ENCODE measurements at regions not wholly inside any gene's neighbourhood (a gene's known extent, or its start where the extent isn't known, plus 50 kb on each side); places are given as distances from the start of the nearest gene placed in this dataset.

DNA sequence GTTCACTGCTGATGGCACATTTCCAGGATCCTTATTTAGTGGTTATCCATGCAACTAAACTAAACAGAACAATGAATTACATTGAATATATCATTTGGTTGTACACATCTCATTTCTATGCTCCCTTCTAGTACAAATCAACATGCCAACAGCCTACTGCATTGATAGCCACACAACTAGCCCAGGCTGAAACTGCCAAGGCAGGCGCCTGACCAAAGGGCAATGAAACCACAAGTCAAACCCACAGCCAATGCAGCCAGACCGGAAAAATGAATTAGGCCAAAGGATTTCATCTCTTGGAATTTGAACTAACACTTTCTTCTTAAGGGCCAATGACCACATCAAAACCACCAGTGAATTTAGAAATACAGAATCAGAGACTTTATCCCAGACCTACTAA is 196.4 kb downstream of the NOL4 start:
- Histone ChIP-seq H3K9ac (ENCODE audit: low read length) (no peak overlapping the region), H3K4me3 (ENCODE audit: low read length) (no peak overlapping the region), H3K27ac (ENCODE audit: low read length) (no peak overlapping the region), H3K9me3 (ENCODE audit: control insufficient read depth, low read depth, low read length) (no peaks in the 10 kb centered on the region), H3K27me3 (ENCODE audit: control insufficient read depth, insufficient read depth, low read length) (no peaks in the 10 kb centered on the region), H3K4me1 (ENCODE audit: control insufficient read depth, low read depth, low read length) (peaks cover 5% of the 10 kb centered on the region), H3K36me3 (ENCODE audit: control insufficient read depth, low read depth, low read length) (no peaks in the 10 kb centered on the region)

DNA sequence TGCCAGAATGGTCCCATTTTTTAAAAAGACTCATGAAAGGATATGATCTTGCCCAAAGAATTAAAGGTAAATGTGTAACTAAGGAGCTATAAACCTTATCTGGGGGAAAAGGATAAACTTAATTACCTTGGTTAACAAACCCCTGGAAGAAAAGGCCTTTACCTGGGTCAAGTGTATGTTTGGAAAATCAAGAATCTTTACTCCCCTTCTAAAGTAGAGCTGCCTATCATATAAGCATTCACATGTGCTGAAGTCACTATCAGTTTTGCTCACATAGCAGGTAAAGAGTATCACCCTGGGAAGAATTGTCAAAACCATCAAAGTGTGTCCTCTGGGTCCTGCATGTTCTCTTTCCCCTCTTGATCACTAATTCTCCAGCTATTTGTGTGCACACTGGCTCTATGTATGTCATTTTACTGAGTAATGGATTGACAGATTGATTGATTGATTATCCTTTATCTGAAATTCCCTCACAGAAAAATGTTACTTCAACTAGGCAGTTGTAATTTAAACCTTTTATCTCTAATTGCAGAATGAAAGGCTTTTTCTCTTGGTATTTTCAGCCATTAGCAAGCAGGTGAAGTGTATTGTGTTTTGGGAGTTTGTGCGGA is 199.4 kb downstream of the NOL4 start:
- Histone ChIP-seq H3K27ac (ENCODE audit: low read length) (no peak overlapping the region), H3K36me3 (ENCODE audit: control insufficient read depth, low read depth, low read length) (no peaks in the 10 kb centered on the region), H3K9me3 (ENCODE audit: control insufficient read depth, low read depth, low read length) (no peaks in the 10 kb centered on the region), H3K4me3 (ENCODE audit: low read length) (no peak overlapping the region), H3K9ac (ENCODE audit: low read length) (no peak overlapping the region), H3K4me1 (ENCODE audit: control insufficient read depth, low read depth, low read length) (peaks cover 5% of the 10 kb centered on the region), H3K27me3 (ENCODE audit: control insufficient read depth, insufficient read depth, low read length) (no peaks in the 10 kb centered on the region)

DNA sequence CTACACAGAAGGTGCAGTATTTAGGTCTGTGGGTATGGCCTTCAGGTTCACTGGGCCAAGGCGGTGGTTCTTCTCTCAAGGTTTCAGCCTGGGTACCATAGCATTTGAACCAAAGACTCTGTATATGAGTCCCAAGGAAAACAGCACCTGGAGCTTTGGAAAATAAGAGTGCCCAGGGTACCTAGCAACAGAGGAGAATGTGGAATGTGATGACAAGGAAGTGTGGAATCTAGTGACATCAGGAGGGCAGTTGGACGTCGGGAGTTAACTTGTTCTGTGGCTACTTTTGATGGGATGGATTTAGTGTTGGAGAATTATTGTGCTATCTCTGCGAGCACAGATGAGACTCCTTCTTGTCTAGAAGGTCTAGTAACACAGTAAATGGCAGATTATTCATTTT is 201.2 kb downstream of the NOL4 start:
- H3K9ac ChIP-seq (ENCODE audit: low read length), result no peak overlapping the region
- no peak overlapping the region for H3K4me3 ChIP-seq (ENCODE audit: low read length)
- no peaks in the 10 kb centered on the region for H3K36me3 ChIP-seq (ENCODE audit: control insufficient read depth, low read depth, low read length)
- no peaks in the 10 kb centered on the region for H3K9me3 ChIP-seq (ENCODE audit: control insufficient read depth, low read depth, low read length)
- H3K27me3 ChIP-seq (ENCODE audit: control insufficient read depth, insufficient read depth, low read length), result no peaks in the 10 kb centered on the region
- H3K27ac ChIP-seq (ENCODE audit: low read length), result no peak overlapping the region
- H3K4me1 ChIP-seq (ENCODE audit: control insufficient read depth, low read depth, low read length), result peaks cover 5% of the 10 kb centered on the region

DNA sequence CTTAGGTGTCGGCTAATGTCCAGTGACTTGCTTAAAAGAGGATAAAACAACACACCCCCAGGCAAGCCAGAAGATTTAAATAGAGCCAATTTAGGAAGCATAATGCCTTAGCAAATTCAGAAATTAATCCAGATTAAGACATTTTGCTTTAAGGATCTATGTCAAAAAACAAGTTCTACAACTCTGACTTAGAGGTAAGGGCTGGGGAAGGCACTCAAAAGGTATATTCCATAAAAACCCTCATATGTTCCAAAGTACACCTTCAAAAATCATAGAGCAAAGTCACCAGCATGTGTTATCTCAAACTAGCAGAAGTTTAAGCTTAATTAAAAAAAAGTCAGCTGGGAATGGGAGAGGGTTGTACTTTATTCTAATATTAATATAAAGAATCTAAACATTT is 206.4 kb downstream of the NOL4 start:
- Histone ChIP-seq H3K9ac (ENCODE audit: low read length) (no peak overlapping the region), H3K27ac (ENCODE audit: low read length) (no peak overlapping the region), H3K36me3 (ENCODE audit: control insufficient read depth, low read depth, low read length) (no peaks in the 10 kb centered on the region), H3K27me3 (ENCODE audit: control insufficient read depth, insufficient read depth, low read length) (no peaks in the 10 kb centered on the region), H3K4me1 (ENCODE audit: control insufficient read depth, low read depth, low read length) (peaks cover under 1% of the 10 kb centered on the region), H3K9me3 (ENCODE audit: control insufficient read depth, low read depth, low read length) (no peaks in the 10 kb centered on the region), H3K4me3 (ENCODE audit: low read length) (no peak overlapping the region)

DNA sequence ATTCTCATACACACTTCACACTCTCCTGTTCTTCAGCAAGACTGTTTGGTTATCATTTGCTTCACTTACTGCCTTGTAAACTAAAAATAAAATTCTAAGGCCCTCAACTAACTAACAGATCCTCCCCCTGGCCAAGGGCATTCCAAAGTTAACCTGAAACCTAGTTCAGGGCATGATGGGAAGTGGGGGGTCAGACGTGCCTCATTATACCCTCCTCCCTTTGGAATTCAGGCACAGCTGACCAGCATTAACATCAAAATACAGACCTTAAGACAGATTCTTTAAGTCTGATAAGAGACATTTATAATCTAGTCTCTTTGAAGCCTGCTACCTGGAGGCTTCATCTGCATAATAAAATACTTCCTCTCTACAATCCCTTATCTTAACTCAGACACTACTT is 221.0 kb downstream of the NOL4 start:
- no peaks in the 10 kb centered on the region for H3K36me3 ChIP-seq (ENCODE audit: control insufficient read depth, low read depth, low read length)
- no peak overlapping the region for H3K4me3 ChIP-seq (ENCODE audit: low read length)
- H3K27ac ChIP-seq (ENCODE audit: low read length), result no peak overlapping the region
- peaks cover 5% of the 10 kb centered on the region for H3K4me1 ChIP-seq (ENCODE audit: control insufficient read depth, low read depth, low read length)
- no peaks in the 10 kb centered on the region for H3K9me3 ChIP-seq (ENCODE audit: control insufficient read depth, low read depth, low read length)
- no peak overlapping the region for H3K9ac ChIP-seq (ENCODE audit: low read length)
- H3K27me3 ChIP-seq (ENCODE audit: control insufficient read depth, insufficient read depth, low read length), result no peaks in the 10 kb centered on the region

DNA sequence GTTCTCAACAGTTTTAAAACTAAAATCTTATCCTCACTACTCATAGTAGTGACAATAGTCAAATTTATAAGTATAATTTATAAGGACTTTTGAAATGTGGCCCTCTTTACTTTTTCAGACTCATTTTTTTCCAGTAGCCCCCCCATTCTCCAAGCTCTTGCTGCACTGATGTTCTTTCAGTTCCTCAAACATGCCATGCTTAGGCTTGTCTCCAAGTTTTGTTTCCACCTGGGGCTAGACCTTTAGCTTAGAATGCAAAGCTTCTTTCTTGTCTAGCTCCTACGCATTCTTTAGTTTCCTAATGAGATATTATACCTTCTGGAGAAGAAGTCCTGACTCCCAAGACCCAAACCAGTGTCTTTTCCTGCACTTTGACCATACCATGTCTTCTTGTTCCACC is 222.6 kb downstream of the NOL4 start:
- H3K4me1 ChIP-seq (ENCODE audit: control insufficient read depth, low read depth, low read length), result peaks cover 5% of the 10 kb centered on the region
- no peaks in the 10 kb centered on the region for H3K36me3 ChIP-seq (ENCODE audit: control insufficient read depth, low read depth, low read length)
- H3K9me3 ChIP-seq (ENCODE audit: control insufficient read depth, low read depth, low read length), result no peaks in the 10 kb centered on the region
- H3K27ac ChIP-seq (ENCODE audit: low read length), result no peak overlapping the region
- H3K9ac ChIP-seq (ENCODE audit: low read length), result no peak overlapping the region
- H3K4me3 ChIP-seq (ENCODE audit: low read length), result no peak overlapping the region
- no peaks in the 10 kb centered on the region for H3K27me3 ChIP-seq (ENCODE audit: control insufficient read depth, insufficient read depth, low read length)

DNA sequence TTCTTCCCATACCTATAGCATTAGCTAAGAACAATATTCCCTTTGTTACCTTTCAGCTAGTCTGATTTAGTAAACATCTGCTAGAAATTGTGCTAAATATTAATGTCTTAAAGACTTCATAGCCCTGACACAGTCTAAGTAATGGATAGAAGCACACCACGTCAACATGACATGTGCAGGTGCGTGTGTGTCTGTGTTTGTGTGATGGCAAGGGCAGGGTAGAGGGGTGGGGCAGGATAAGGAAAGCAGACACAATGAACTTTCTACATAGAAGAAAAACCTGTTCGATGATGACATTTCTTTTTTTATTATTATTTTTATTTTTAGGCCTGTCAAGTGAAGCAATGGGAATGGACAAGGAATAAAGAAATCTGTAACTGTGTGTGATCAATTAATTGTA is 223.3 kb downstream of the NOL4 start:
- H3K36me3 ChIP-seq (ENCODE audit: control insufficient read depth, low read depth, low read length), result no peaks in the 10 kb centered on the region
- H3K4me1 ChIP-seq (ENCODE audit: control insufficient read depth, low read depth, low read length), result peaks cover 5% of the 10 kb centered on the region
- H3K9me3 ChIP-seq (ENCODE audit: control insufficient read depth, low read depth, low read length), result no peaks in the 10 kb centered on the region
- H3K9ac ChIP-seq (ENCODE audit: low read length), result no peak overlapping the region
- H3K4me3 ChIP-seq (ENCODE audit: low read length), result no peak overlapping the region
- H3K27me3 ChIP-seq (ENCODE audit: control insufficient read depth, insufficient read depth, low read length), result no peaks in the 10 kb centered on the region
- H3K27ac ChIP-seq (ENCODE audit: low read length), result no peak overlapping the region

DNA sequence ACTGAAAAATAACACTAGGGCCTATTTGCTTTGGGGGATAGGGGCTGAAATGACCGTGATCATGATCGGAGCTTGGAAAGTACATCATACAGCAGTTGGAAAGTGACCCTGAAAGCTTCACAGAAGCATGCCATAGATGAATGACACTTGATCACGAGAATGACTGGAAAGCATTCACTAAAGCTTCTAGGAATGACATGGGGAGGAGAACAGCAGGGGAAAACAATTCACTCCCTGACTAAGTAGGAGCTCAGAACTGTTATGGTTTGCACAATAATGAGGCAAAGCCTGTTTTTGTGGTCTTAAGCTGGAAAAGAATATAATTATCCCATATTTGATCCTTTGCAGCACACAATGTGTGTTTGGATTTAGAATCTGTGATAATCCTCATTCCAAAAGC is 237.5 kb downstream of the NOL4 start:
- Histone ChIP-seq H3K4me1 (ENCODE audit: control insufficient read depth, low read depth, low read length) (no peaks in the 10 kb centered on the region), H3K4me3 (ENCODE audit: low read length) (no peak overlapping the region), H3K36me3 (ENCODE audit: control insufficient read depth, low read depth, low read length) (no peaks in the 10 kb centered on the region), H3K27me3 (ENCODE audit: control insufficient read depth, insufficient read depth, low read length) (no peaks in the 10 kb centered on the region), H3K9ac (ENCODE audit: low read length) (no peak overlapping the region), H3K9me3 (ENCODE audit: control insufficient read depth, low read depth, low read length) (no peaks in the 10 kb centered on the region), H3K27ac (ENCODE audit: low read length) (no peak overlapping the region)

DNA sequence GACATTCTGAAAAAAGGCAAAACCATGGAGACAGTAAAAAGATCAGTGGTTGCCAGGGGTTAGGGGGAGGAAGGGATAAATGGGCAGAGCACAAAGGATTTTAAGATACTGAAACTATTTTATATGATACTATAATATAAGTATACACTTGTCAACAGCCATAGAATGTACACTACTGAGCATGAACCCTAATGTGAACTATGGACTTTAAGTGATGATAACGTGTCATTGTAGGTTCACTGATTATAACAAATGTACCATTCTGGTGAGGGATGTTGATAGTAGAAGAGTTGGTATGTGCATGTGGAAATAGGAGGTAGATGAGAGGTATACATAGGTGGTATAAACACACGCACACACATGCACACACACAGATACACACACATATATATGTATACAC is 241.6 kb downstream of the NOL4 start:
- no peak overlapping the region for H3K9ac ChIP-seq (ENCODE audit: low read length)
- no peaks in the 10 kb centered on the region for H3K27me3 ChIP-seq (ENCODE audit: control insufficient read depth, insufficient read depth, low read length)
- no peak overlapping the region for H3K4me3 ChIP-seq (ENCODE audit: low read length)
- H3K4me1 ChIP-seq (ENCODE audit: control insufficient read depth, low read depth, low read length), result no peaks in the 10 kb centered on the region
- H3K27ac ChIP-seq (ENCODE audit: low read length), result no peak overlapping the region
- H3K9me3 ChIP-seq (ENCODE audit: control insufficient read depth, low read depth, low read length), result no peaks in the 10 kb centered on the region
- no peaks in the 10 kb centered on the region for H3K36me3 ChIP-seq (ENCODE audit: control insufficient read depth, low read depth, low read length)

DNA sequence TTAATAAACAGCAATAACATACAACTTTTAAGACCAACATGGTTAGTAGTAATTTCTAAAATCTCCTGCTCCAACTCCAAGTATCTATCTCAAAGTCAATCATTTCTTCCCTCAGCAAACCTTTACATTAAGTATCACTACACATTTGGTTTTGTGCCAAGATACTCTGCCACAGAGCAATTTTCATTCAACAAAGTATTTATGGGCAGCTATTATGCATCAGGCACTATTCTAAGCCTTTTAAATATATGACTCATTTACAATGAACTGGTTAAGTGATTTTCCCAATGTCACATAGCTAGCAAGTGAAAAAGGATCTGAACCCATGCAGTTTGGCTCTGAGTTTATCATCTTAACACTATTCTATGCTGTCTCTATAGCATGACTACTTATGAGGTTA is 264.3 kb downstream of the NOL4 start:
- Histone ChIP-seq H3K27ac (ENCODE audit: low read length) (no peak overlapping the region), H3K4me3 (ENCODE audit: low read length) (no peak overlapping the region), H3K27me3 (ENCODE audit: control insufficient read depth, insufficient read depth, low read length) (no peaks in the 10 kb centered on the region), H3K9ac (ENCODE audit: low read length) (no peak overlapping the region), H3K9me3 (ENCODE audit: control insufficient read depth, low read depth, low read length) (no peaks in the 10 kb centered on the region), H3K36me3 (ENCODE audit: control insufficient read depth, low read depth, low read length) (no peaks in the 10 kb centered on the region), H3K4me1 (ENCODE audit: control insufficient read depth, low read depth, low read length) (no peaks in the 10 kb centered on the region)

DNA sequence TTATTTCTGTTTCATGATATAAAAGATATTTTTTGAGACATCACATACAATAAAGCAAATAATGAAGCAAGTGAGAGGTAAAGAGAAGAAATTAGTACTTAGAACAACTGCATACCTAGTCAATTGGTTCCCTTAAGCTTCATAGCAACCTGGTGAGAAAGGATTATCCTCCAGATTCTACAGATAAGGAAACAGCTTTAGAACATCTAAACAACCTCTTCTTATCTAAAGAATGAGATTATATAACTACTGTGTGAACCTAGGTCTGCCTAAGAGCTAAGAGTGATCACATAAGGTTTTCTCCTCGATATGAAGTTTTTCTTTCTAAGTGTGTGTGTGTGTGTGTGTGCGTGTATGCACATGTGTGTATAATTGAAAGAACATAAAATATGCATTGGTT is 265.1 kb downstream of the NOL4 start:
- H3K27me3 ChIP-seq (ENCODE audit: control insufficient read depth, insufficient read depth, low read length), result no peaks in the 10 kb centered on the region

DNA sequence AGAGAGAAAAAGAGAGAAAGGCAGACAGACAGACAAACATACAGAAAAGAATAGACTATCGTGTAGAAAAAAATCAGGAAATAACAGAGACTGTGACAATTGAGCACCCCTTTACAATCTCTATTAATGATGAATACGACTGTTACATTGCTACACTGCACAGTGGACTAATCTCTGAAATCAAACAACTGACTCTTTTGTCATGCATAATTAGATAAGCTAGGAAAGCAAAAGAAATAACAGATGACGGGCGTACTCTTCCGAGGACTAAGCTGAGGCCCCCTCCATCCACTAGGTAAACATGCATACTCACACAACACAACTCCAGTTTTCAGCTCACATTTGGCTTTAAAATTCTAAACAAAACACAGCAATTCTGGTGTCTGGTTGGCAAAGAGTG is 267.0 kb downstream of the NOL4 start:
- Histone ChIP-seq H3K9ac (ENCODE audit: low read length) (no peak overlapping the region), H3K27me3 (ENCODE audit: control insufficient read depth, insufficient read depth, low read length) (no peaks in the 10 kb centered on the region), H3K4me3 (ENCODE audit: low read length) (no peak overlapping the region), H3K27ac (ENCODE audit: low read length) (no peak overlapping the region), H3K9me3 (ENCODE audit: control insufficient read depth, low read depth, low read length) (no peaks in the 10 kb centered on the region), H3K36me3 (ENCODE audit: control insufficient read depth, low read depth, low read length) (no peaks in the 10 kb centered on the region), H3K4me1 (ENCODE audit: control insufficient read depth, low read depth, low read length) (no peaks in the 10 kb centered on the region)

More for the DNA sequence above, 265.1 kb downstream of the NOL4 start:
- no peaks in the 10 kb centered on the region for H3K36me3 ChIP-seq (ENCODE audit: control insufficient read depth, low read depth, low read length)
- H3K27ac ChIP-seq (ENCODE audit: low read length), result no peak overlapping the region
- H3K9me3 ChIP-seq (ENCODE audit: control insufficient read depth, low read depth, low read length), result no peaks in the 10 kb centered on the region
- no peaks in the 10 kb centered on the region for H3K4me1 ChIP-seq (ENCODE audit: control insufficient read depth, low read depth, low read length)
- H3K9ac ChIP-seq (ENCODE audit: low read length), result no peak overlapping the region
- H3K4me3 ChIP-seq (ENCODE audit: low read length), result no peak overlapping the region
